ENCODE measurements at regions not wholly inside any gene's neighbourhood (a gene's known extent, or its start where the extent isn't known, plus 50 kb on each side); places are given as distances from the start of the nearest gene placed in this dataset.

DNA sequence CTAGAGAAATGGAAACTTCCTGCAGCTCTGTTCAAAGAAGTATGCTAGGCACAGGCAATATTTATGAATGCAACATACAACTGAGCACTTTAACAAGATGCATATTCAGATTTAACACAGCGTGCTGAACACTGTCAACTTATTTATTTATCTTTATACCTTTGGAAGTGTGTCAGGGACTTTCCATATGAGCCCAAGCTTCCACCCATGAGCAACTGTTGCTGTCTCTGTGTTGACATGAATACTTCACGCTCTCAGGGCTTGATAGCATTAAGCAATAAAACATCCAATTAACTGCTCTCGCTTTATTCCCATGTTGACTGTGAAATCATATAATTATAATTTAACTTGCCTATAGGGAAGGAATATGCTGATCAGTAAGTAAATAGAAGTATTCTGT lies 116.6 kb upstream of the ROBO1 start:
- ATAC-seq (no peak), DNase-seq (ENCODE audit: low read depth, low spot score) (no peak)
- Histone ChIP-seq H3K36me3 (ENCODE audit: control insufficient read depth, insufficient read depth, low read length) (no peaks in the 10 kb centered on the region), H3K27me3 (ENCODE audit: control insufficient read depth, insufficient read depth, low read length) (no peaks in the 10 kb centered on the region), H3K9me3 (ENCODE audit: control insufficient read depth, insufficient read depth, low read depth, low read length) (no peaks in the 10 kb centered on the region), H3K27ac (ENCODE audit: low read length) (peak overlapping the region; percentile 34; the same call in 1 of the 2 replicates), H3K4me3 (ENCODE audit: low read depth in 2 of 2, low read length in 2 of 2) (no peak overlapping the region), H3K4me1 (ENCODE audit: control insufficient read depth, insufficient read depth, low read length) (peaks cover 3% of the 10 kb centered on the region)
- intact Hi-C loops (cut with micrococcal nuclease; ENCODE audit: unreplicated experiment), result no loop called here
- TF ChIP-seq, protein P1, sequence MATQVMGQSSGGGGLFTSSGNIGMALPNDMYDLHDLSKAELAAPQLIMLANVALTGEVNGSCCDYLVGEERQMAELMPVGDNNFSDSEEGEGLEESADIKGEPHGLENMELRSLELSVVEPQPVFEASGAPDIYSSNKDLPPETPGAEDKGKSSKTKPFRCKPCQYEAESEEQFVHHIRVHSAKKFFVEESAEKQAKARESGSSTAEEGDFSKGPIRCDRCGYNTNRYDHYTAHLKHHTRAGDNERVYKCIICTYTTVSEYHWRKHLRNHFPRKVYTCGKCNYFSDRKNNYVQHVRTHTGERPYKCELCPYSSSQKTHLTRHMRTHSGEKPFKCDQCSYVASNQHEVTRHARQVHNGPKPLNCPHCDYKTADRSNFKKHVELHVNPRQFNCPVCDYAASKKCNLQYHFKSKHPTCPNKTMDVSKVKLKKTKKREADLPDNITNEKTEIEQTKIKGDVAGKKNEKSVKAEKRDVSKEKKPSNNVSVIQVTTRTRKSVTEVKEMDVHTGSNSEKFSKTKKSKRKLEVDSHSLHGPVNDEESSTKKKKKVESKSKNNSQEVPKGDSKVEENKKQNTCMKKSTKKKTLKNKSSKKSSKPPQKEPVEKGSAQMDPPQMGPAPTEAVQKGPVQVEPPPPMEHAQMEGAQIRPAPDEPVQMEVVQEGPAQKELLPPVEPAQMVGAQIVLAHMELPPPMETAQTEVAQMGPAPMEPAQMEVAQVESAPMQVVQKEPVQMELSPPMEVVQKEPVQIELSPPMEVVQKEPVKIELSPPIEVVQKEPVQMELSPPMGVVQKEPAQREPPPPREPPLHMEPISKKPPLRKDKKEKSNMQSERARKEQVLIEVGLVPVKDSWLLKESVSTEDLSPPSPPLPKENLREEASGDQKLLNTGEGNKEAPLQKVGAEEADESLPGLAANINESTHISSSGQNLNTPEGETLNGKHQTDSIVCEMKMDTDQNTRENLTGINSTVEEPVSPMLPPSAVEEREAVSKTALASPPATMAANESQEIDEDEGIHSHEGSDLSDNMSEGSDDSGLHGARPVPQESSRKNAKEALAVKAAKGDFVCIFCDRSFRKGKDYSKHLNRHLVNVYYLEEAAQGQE (IDR thresholded peaks at IDR 0.05; ENCODE audit: insufficient read depth in 1 of 2, low read depth in 2 of 2, low read length in 1 of 2), result no peak
- no peak for TF ChIP-seq POLR2AphosphoS5 (IDR thresholded peaks at IDR 0.05; ENCODE audit: low read depth, low read length)
- no peak for TF ChIP-seq TCF7L2 (IDR thresholded peaks at IDR 0.05; ENCODE audit: low read depth, low read length)
- TF ChIP-seq SIN3A (IDR thresholded peaks at IDR 0.05; ENCODE audit: borderline replicate concordance, insufficient read depth, low read depth, low read length), result no peak
- in situ Hi-C loops (cut with HindIII; ENCODE audit: low pct_unique_long_range_greater_than_20kb, low sequenced_read_pairs), result no loop called here
- ChIA-PET POLR2A (no interaction called here), CTCF (no interaction called here)
- no TSS peak for BruUV-seq (replicated peaks)

DNA sequence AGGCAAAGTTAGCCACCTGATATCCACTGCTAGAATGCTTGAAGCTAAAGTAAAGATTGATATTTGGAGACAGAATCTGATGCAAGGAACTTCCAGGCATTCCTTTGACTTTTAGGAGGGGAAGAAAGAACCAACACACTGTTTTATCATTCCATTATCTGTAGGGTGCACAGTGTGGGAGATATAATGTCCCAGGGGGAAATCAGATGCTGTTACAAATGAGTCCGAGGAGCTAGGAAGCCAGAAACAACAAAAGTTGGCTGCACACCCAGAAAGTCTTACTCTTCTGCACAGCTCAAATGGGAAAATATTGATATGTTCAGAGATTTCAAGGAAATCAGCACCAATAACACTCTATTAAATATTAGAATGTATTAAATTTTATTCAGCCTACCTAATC lies 113.6 kb upstream of the ROBO1 start:
- peaks cover 3% of the 10 kb centered on the region for H3K4me1 ChIP-seq (ENCODE audit: control insufficient read depth, insufficient read depth, low read length)
- POLR2A ChIA-PET, result no interaction called here
- no peak overlapping the region for H3K4me3 ChIP-seq (ENCODE audit: low read depth in 2 of 2, low read length in 2 of 2)
- no peaks in the 10 kb centered on the region for H3K27me3 ChIP-seq (ENCODE audit: control insufficient read depth, insufficient read depth, low read length)
- TF ChIP-seq SIN3A (IDR thresholded peaks at IDR 0.05; ENCODE audit: borderline replicate concordance, insufficient read depth, low read depth, low read length), result no peak
- TF ChIP-seq, protein P1 (IDR thresholded peaks at IDR 0.05; ENCODE audit: insufficient read depth in 1 of 2, low read depth in 2 of 2, low read length in 1 of 2), result no peak
- TF ChIP-seq, protein P2, sequence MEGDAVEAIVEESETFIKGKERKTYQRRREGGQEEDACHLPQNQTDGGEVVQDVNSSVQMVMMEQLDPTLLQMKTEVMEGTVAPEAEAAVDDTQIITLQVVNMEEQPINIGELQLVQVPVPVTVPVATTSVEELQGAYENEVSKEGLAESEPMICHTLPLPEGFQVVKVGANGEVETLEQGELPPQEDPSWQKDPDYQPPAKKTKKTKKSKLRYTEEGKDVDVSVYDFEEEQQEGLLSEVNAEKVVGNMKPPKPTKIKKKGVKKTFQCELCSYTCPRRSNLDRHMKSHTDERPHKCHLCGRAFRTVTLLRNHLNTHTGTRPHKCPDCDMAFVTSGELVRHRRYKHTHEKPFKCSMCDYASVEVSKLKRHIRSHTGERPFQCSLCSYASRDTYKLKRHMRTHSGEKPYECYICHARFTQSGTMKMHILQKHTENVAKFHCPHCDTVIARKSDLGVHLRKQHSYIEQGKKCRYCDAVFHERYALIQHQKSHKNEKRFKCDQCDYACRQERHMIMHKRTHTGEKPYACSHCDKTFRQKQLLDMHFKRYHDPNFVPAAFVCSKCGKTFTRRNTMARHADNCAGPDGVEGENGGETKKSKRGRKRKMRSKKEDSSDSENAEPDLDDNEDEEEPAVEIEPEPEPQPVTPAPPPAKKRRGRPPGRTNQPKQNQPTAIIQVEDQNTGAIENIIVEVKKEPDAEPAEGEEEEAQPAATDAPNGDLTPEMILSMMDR (IDR thresholded peaks at IDR 0.05), result no peak
- TF ChIP-seq POLR2AphosphoS5 (IDR thresholded peaks at IDR 0.05; ENCODE audit: low read depth, low read length), result no peak
- no peak for TF ChIP-seq TCF7L2 (IDR thresholded peaks at IDR 0.05; ENCODE audit: low read depth, low read length)
- no peaks in the 10 kb centered on the region for H3K9me3 ChIP-seq (ENCODE audit: control insufficient read depth, insufficient read depth, low read depth, low read length)
- ATAC-seq, result no peak
- BruUV-seq (replicated peaks), result no TSS peak
- intact Hi-C loops (cut with micrococcal nuclease; ENCODE audit: unreplicated experiment), result no loop called here
- no peaks in the 10 kb centered on the region for H3K36me3 ChIP-seq (ENCODE audit: control insufficient read depth, insufficient read depth, low read length)
- in situ Hi-C loops (cut with HindIII; ENCODE audit: low pct_unique_long_range_greater_than_20kb, low sequenced_read_pairs), result no loop called here
- no peak overlapping the region; the same call in 1 of the 2 replicates for H3K27ac ChIP-seq (ENCODE audit: low read length)
- DNase-seq (ENCODE audit: low read depth, low spot score), result no peak
- CTCF ChIA-PET, result no interaction called here

All from Panc1 (cell line).